HK-2 (cell line): ENCODE measurements at regions not wholly inside any gene's neighbourhood (a gene's known extent, or its start where the extent isn't known, plus 50 kb on each side); places are given as distances from the start of the nearest gene placed in this dataset.

ENCODE experiments used
- DNase-seq: peaks from one replicate; pipeline ENCODE4 v3.0.0-alpha.2; 2018; ENCODE audit not compliant: unreplicated experiment

- DNase-seq, result no peak
Measured at GRCh38 chr4:126735294-126736132, 897.2 kb upstream of the INTU start.

GRCh38 chr4:126736133-126736518, 896.6 kb upstream of the INTU start:
- no peak for DNase-seq

- DNase-seq, result no peak
Measured at GRCh38 chr4:126737899-126738526, 894.7 kb upstream of the INTU start.

GRCh38 chr4:126738527-126738923, 894.2 kb upstream of the INTU start:
- no peak for DNase-seq

- no peak for DNase-seq
Measured at GRCh38 chr4:126738926-126739325, 893.8 kb upstream of the INTU start.

- no peak for DNase-seq
Measured at GRCh38 chr4:126740687-126741086, 892.1 kb upstream of the INTU start.

GRCh38 chr4:126742048-126742447, 890.7 kb upstream of the INTU start:
- no peak for DNase-seq

- no peak for DNase-seq
Measured at GRCh38 chr4:126742885-126743284, 889.9 kb upstream of the INTU start.

- DNase-seq, result no peak
Measured at GRCh38 chr4:126748736-126749135, 884.0 kb upstream of the INTU start.

GRCh38 chr4:126750723-126751122, 882.0 kb upstream of the INTU start:
- DNase-seq, result no peak

GRCh38 chr4:126752126-126752525, 880.6 kb upstream of the INTU start:
- no peak for DNase-seq

- no peak for DNase-seq
Measured at GRCh38 chr4:126752702-126753101, 880.1 kb upstream of the INTU start.

GRCh38 chr4:126753592-126753991, 879.2 kb upstream of the INTU start:
- DNase-seq, result no peak

- DNase-seq, result no peak
Measured at GRCh38 chr4:126755506-126755905, 877.3 kb upstream of the INTU start.

GRCh38 chr4:126756050-126756829, 876.5 kb upstream of the INTU start:
- no peak for DNase-seq

- DNase-seq, result no peak
Measured at GRCh38 chr4:126757219-126757618, 875.5 kb upstream of the INTU start.

GRCh38 chr4:126758493-126758892, 874.3 kb upstream of the INTU start:
- DNase-seq, result no peak

- no peak for DNase-seq
Measured at GRCh38 chr4:126761947-126762662, 870.7 kb upstream of the INTU start.

- no peak for DNase-seq
Measured at GRCh38 chr4:126762663-126763247, 870.0 kb upstream of the INTU start.

GRCh38 chr4:126766241-126766640, 866.5 kb upstream of the INTU start:
- no peak for DNase-seq

- no peak for DNase-seq
Measured at GRCh38 chr4:126768338-126768737, 864.4 kb upstream of the INTU start.
